ENCODE measurements at regions not wholly inside any gene's neighbourhood (a gene's known extent, or its start where the extent isn't known, plus 50 kb on each side); places are given as distances from the start of the nearest gene placed in this dataset.
"Not testable (repeated sequence)": the region's sequence is repeated elsewhere in the genome, so short reads cannot be mapped to it uniquely, and the experiment has no call there.

DNA sequence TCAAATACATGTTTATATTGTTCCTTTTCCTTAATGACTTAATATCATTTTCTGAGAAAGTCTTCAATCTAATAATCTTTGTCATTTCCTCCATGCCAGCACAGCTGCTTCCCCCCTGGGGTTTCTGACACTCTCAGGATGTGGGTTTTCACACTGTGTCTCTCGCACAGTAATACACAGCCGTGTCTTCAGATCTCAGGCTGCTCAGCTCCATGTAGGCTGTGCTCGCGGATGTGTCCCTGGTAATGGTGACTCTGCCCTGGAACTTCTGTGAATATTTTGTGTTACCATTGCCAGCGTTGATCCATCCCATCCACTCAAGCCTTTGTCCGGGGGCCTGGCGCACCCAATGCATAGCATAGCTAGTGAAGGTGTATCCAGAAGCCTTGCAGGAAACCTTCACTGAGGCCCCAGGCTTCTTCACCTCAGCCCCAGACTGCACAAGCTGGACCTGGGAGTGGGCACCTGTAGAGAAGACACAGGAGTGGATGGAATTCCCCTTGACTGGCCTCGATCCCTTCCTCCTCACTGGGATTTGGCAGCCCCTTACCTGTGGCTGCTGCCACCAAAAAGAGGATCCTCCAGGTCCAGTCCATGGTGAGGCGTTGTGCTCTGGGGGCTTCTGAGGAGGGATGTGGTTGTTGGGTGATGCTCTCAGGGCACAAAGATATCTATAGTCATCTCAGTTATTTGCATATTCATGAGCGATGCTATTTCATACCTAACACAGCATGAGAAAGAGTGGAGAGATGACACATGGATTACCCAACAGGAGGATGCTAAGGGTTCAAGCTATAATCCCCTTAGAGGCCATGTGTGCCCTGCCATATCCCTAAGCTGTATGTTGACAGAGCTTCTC, 478.8 kb downstream of the TMEM121 start:
- H3K27me3 ChIP-seq (ENCODE audit: control insufficient read depth, insufficient read depth, low read length); H3K36me3 ChIP-seq (replicated peaks; ENCODE audit: control insufficient read depth, insufficient read depth, low read length); DNase-seq; H3K4me3 ChIP-seq (ENCODE audit: insufficient read depth, low read depth, low read length): not testable (repeated sequence)

DNA sequence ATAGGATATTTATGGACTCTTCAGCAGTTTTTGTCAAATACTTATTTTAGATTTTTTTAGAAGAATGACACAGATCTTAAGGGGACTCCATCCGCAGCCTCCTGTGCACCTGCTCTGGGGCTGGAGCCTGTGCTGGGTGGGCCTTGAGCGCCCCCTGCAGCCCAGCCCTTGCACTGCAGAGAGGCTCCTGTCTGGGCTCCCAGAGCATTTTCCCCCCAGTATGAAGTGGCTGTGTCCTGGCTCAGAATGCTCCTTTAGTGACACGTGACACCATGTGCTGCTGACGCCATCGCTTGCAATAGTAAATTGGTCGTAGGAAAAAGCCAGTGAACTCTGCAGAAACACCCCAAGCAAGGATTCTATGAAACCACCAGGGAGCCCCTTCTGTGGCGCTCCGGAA, 479.7 kb downstream of the TMEM121 start:
- not testable (repeated sequence) for H3K36me3 ChIP-seq (replicated peaks; ENCODE audit: control insufficient read depth, insufficient read depth, low read length); H3K27me3 ChIP-seq (ENCODE audit: control insufficient read depth, insufficient read depth, low read length); H3K4me3 ChIP-seq (ENCODE audit: insufficient read depth, low read depth, low read length); DNase-seq

DNA sequence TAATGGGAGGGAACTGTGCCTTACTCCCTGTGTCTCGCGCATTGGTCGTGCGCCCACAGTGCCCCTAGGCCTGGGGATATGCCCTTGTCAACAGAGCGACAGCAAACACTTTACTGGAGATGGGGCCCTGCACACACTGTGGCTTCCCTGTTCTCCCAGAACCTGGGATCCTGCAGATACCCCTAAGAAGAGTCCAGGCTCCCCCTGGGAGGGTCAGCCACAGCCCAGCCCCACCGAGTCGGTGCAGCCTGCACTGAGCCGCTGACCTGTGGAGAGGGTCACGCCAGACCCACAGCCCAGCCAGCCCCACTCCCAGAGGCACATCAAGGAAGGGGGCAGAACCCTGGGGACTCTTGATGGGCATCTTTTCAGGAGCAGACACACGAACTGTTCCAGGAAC, 480.3 kb downstream of the TMEM121 start:
- not testable (repeated sequence) for H3K36me3 ChIP-seq (replicated peaks; ENCODE audit: control insufficient read depth, insufficient read depth, low read length); H3K27me3 ChIP-seq (ENCODE audit: control insufficient read depth, insufficient read depth, low read length); H3K4me3 ChIP-seq (ENCODE audit: insufficient read depth, low read depth, low read length); DNase-seq

DNA sequence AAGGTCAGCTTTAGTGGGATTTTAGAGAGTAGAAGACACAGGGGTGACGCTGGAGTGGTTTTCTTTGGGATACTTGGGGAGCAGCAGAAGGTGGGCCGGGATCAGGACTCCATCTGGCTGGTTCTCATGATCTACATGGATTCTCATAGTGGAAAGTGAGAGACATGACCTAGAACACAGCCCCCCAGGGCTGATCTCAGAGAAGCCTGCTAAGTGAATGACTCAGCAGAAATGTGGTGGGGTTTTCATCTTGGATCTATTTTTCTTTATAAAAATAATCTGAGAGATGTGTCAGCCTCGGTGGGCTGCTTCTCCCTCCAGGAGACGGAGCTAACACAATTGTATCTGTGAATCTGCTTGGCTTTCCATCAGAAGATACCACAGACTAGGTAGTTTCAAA, 484.4 kb downstream of the TMEM121 start:
- DNase-seq = no peak

DNA sequence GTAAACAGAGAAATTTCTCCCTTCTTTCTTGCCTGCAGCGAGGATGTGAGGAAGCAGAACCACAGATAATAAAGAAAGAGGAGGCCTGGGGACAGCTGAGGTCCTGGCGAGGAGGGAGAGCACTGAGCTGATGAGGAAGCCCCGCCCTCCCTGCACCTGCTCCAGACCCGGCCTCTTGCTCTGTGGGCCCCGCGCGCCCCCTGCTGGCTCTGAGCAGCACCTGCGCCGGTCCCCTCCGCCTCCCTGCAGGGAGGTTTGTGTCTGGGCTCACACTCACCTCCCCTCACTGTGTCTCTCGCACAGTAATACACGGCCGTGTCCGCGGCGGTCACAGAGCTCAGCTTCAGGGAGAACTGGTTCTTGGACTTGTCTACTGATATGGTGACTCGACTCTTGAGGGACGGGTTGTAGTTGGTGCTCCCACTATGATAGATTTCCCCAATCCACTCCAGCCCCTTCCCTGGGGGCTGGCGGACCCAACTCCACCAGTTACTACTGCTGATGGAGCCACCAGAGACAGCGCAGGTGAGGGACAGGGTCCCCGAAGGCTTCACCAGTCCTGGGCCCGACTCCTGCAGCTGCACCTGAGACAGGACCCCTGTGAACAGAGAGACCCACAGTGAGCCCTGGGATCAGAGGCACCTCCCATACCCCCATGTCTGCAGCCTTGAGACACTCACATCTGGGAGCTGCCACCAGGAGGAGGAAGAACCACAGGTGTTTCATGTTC, 485.4 kb downstream of the TMEM121 start:
- H3K4me3 ChIP-seq (ENCODE audit: insufficient read depth, low read depth, low read length) = not testable (repeated sequence)
- peak; percentile 10 for DNase-seq

More for the DNA sequence above, 484.4 kb downstream of the TMEM121 start:
- Histone ChIP-seq H3K36me3 (replicated peaks; ENCODE audit: control insufficient read depth, insufficient read depth, low read length) (no peaks in the 10 kb centered on the region), H3K4me3 (ENCODE audit: insufficient read depth, low read depth, low read length) (no peak overlapping the region), H3K27me3 (ENCODE audit: control insufficient read depth, insufficient read depth, low read length) (no peaks in the 10 kb centered on the region)

DNA sequence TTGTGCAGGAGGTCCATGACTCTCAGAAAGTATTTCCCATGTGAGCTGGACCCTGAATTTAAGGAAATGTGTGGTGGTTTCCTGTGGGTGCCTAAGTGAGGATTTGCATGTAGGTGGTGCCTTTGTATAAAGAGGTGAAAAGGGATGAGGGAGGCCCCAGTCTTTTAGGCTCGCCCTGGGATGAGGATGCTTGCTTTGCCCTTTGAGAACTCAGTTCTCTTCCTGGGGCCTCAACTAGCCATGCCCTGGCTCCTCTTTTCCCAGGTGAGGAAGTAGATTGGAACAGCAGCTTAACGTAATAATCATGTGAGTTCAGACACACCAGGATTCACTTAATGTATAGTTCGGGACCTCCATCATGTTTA, 486.0 kb downstream of the TMEM121 start:
- H3K27me3 ChIP-seq (ENCODE audit: control insufficient read depth, insufficient read depth, low read length); H3K4me3 ChIP-seq (ENCODE audit: insufficient read depth, low read depth, low read length); H3K36me3 ChIP-seq (replicated peaks; ENCODE audit: control insufficient read depth, insufficient read depth, low read length); DNase-seq: not testable (repeated sequence)

More for the DNA sequence above, 485.4 kb downstream of the TMEM121 start:
- H3K36me3 ChIP-seq (replicated peaks; ENCODE audit: control insufficient read depth, insufficient read depth, low read length); H3K27me3 ChIP-seq (ENCODE audit: control insufficient read depth, insufficient read depth, low read length): not testable (repeated sequence)

DNA sequence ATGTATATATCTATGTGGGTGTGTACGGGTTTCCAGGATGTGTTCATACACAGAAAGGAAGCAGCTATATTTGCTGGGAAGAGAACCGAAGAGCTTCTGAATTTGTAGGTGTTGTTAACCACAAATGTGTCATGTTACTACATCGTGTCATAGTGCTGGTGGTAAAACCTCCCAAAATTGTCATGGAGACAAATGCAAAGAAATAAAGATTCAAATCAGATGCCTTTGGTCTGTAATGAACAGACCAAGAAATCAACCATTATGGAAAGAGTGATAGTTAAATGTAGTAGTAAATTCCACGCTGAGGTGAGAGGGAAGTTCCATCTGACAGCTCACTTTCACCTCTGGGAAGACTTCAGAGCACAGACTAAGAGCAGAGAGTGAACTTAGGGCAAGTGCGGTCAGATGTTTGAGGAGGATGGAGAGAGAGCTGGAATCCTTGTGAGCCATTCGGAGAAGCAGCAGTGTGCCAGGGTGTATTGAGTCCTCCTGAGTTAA, 487.5 kb downstream of the TMEM121 start:
- Histone ChIP-seq H3K4me3 (ENCODE audit: insufficient read depth, low read depth, low read length) (no peak overlapping the region), H3K27me3 (ENCODE audit: control insufficient read depth, insufficient read depth, low read length) (no peaks in the 10 kb centered on the region)
- DNase-seq = no peak

DNA sequence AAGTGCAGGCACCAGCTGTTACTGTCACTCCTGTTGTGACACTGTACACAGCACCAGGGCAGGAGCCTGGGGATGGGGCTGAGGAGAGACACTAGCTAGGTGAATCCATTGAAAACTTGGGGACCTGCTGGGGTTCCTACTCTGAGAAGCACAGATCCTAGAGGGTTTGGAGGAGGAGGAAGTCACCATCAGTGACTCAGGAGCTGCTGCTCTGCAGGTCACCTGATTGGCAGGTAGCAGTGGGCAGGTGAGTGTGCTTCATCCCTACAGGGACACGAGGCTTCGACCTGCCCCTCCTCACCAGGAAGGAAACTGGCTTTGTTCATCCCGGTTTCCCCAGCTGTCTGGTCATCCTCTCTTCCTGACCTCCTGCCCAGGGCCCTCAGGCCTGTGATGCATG, 491.6 kb downstream of the TMEM121 start:
- not testable (repeated sequence) for DNase-seq; H3K4me3 ChIP-seq (ENCODE audit: insufficient read depth, low read depth, low read length); H3K27me3 ChIP-seq (ENCODE audit: control insufficient read depth, insufficient read depth, low read length); H3K36me3 ChIP-seq (replicated peaks; ENCODE audit: control insufficient read depth, insufficient read depth, low read length)

More for the DNA sequence above, 487.5 kb downstream of the TMEM121 start:
- H3K36me3 ChIP-seq (replicated peaks; ENCODE audit: control insufficient read depth, insufficient read depth, low read length) = no peaks in the 10 kb centered on the region

DNA sequence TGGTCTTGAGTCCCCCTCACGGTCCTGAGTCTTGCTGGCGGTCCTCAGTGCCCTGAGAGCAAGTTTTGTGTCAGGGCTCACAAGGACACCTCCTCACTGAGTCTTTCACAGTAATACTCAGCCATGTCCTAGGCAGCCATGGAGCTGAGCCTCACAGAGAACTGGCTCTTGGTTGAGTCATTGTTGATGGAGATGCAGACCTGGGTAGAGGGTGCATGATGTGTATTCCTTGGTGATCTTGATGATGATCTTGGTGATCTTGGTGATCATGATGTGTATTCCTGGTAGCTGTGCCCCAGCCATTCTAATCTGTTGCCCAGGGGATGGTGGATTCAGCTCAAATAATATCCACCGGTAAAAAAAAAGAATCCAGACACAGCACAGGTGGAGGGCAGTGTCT, 495.4 kb downstream of the TMEM121 start:
- Histone ChIP-seq H3K27me3 (ENCODE audit: control insufficient read depth, insufficient read depth, low read length) (no peaks in the 10 kb centered on the region), H3K4me3 (ENCODE audit: insufficient read depth, low read depth, low read length) (no peak overlapping the region), H3K36me3 (replicated peaks; ENCODE audit: control insufficient read depth, insufficient read depth, low read length) (no peaks in the 10 kb centered on the region)
- no peak for DNase-seq

DNA sequence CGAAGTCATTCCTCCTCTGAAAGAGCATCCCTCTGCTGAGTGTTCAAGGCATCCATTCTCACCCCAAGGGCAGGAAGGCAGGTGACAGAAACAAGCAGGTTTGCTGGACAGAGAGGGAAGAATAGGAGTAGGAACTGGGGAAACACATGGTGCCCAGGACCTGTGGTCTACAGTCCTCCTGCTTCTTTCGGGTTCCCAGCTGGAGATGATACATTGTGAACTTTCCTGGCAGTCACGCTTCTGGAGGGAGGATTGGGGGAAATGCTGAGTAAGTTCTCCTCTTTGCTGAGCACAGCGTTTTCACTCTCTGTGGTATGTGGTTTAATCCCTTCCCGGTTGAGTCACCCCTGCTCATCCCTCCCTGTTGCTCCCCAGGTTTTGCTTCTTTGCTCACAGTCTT, 496.3 kb downstream of the TMEM121 start:
- H3K36me3 ChIP-seq (replicated peaks; ENCODE audit: control insufficient read depth, insufficient read depth, low read length); DNase-seq; H3K4me3 ChIP-seq (ENCODE audit: insufficient read depth, low read depth, low read length): not testable (repeated sequence)

DNA sequence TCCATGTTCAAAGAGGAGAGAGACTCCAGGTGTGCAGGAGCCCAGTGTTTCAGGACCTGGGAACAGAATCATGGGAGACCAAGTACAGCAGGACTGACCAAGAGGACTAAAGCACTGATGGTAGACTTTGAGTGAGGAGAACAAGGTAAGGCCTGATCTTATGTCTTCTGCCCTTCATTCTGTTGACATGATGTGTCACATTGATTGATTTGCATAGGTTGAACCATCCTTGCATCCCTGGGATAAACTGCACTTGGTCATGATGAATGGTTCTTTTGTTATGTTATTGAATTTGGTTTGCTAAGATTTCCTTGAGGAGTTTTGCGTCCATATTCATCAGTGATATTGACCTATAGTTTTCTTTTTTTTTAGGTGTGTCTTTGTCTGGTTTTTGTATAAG, 497.0 kb downstream of the TMEM121 start:
- no peak for DNase-seq
- no peaks in the 10 kb centered on the region for H3K36me3 ChIP-seq (replicated peaks; ENCODE audit: control insufficient read depth, insufficient read depth, low read length)
- H3K4me3 ChIP-seq (ENCODE audit: insufficient read depth, low read depth, low read length) = no peak overlapping the region
- no peaks in the 10 kb centered on the region for H3K27me3 ChIP-seq (ENCODE audit: control insufficient read depth, insufficient read depth, low read length)

More for the DNA sequence above, 496.3 kb downstream of the TMEM121 start:
- not testable (repeated sequence) for H3K27me3 ChIP-seq (ENCODE audit: control insufficient read depth, insufficient read depth, low read length)

DNA sequence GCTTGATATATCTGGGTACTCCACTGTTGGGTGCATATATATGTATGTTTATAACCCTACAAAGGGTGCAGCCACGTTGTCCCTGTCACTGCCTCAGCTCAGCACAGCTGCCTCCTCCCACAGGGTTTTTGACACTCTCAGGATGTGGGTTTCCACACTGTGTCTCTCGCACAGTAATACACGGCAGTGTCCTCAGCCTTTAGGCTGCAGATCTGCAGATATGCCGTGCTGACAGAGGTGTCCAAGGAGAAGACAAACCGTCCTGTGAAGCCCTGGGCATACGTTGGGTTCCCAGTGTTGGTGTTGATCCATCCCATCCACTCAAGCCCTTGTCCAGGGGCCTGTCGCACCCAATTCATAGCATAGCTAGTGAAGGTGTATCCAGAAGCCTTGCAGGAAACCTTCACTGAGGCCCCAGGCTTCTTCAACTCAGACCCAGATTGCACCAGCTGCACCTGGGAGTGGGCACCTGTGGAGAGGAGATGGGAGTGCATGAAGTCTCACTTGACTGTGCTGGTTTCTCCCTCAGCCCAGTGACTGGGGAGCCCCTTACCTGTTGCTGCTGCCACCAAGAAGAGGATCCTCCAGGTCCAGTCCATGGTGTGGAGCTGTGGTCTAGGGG, 498.7 kb downstream of the TMEM121 start:
- no peak for DNase-seq
- H3K27me3 ChIP-seq (ENCODE audit: control insufficient read depth, insufficient read depth, low read length) = no peaks in the 10 kb centered on the region
- no peaks in the 10 kb centered on the region for H3K36me3 ChIP-seq (replicated peaks; ENCODE audit: control insufficient read depth, insufficient read depth, low read length)
- no peak overlapping the region for H3K4me3 ChIP-seq (ENCODE audit: insufficient read depth, low read depth, low read length)

DNA sequence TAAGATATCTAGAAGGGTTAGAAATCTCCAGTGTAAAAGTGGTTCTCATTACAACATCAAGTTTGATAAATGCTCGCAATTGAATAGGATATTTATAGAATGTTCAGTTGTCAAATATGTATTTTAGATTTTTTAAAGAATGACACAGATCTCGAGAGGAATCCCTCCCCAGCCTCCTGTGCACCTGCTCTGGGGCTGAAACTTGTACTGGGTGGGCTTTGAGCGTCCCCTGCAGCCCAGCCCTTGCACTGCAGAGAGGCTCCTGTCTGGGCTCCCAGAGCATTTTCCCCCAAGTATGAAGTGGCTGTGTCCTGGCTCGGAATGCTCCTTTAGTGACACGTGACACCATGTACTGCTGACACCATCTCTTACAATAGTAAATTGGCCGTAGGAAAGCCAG, 499.6 kb downstream of the TMEM121 start:
- no peak overlapping the region for H3K4me3 ChIP-seq (ENCODE audit: insufficient read depth, low read depth, low read length)
- DNase-seq = no peak
- H3K36me3 ChIP-seq (replicated peaks; ENCODE audit: control insufficient read depth, insufficient read depth, low read length) = no peaks in the 10 kb centered on the region
- no peaks in the 10 kb centered on the region for H3K27me3 ChIP-seq (ENCODE audit: control insufficient read depth, insufficient read depth, low read length)

DNA sequence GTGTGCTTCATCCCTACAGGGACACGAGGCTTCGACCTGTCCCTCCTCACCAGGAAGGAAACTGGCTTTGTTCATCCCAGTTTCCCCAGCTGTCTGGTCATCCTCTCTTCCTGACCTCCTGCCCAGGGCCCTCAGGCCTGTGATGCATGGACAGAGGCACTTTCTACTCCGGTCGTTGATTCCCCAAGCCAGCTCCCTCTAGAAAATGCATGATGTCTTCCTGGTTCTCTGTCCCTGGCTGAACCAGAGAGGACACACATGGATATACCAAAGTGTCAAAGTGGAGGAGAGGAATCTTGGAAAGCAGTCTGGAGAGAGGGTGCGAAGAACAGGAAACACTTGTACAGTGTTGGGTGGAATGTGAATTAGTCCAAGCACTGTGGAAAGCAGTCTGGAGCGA, 501.4 kb downstream of the TMEM121 start:
- not testable (repeated sequence) for H3K4me3 ChIP-seq (ENCODE audit: insufficient read depth, low read depth, low read length); DNase-seq; H3K36me3 ChIP-seq (replicated peaks; ENCODE audit: control insufficient read depth, insufficient read depth, low read length); H3K27me3 ChIP-seq (ENCODE audit: control insufficient read depth, insufficient read depth, low read length)

DNA sequence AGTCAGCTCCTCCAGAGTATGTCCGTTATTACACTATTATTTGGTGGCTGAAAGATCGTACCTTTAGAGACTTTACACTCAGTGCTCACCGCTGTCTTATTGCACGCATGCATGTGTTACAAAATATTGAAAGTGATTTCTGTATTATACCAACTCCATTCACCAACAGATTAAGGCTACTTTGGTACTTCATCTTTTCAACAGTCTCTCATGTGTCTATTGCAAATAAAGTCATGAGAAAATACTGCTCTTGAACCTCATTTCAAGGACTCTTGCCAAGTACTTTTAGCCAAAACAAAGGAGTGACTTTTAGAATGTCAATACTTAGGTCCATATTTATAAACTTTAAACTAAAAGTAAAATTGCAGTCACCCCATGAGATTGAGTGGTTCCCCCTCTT, 503.6 kb downstream of the TMEM121 start:
- DNase-seq = no peak
- Histone ChIP-seq H3K27me3 (ENCODE audit: control insufficient read depth, insufficient read depth, low read length) (no peaks in the 10 kb centered on the region), H3K4me3 (ENCODE audit: insufficient read depth, low read depth, low read length) (no peak overlapping the region), H3K36me3 (replicated peaks; ENCODE audit: control insufficient read depth, insufficient read depth, low read length) (no peaks in the 10 kb centered on the region)
